ENCODE measurements at regions not wholly inside any gene's neighbourhood (a gene's known extent, or its start where the extent isn't known, plus 50 kb on each side); places are given as distances from the start of the nearest gene placed in this dataset.
"Not testable (repeated sequence)": the region's sequence is repeated elsewhere in the genome, so short reads cannot be mapped to it uniquely, and the experiment has no call there.

DNA sequence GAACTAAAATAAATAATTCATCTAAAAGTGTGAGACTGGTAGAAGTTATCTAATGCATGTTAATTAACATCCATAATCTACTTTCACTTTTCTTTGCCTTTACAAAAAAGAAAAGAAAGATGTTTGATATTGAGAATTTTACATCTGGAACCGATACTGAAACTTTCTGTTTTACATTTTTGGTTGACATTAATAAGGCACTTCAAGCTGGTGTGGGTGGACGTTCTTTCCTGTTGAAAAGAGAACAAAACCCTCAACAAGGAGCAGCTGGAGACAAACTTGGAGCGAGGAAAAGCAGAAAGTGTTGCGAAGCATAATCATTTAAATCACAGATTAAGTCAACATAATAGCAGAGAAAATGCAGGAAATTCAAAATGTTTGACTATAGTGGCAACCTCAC lies 575.2 kb upstream of the ADGRB3 start:
- DNase-seq (ENCODE audit: low spot score): no peak

DNA sequence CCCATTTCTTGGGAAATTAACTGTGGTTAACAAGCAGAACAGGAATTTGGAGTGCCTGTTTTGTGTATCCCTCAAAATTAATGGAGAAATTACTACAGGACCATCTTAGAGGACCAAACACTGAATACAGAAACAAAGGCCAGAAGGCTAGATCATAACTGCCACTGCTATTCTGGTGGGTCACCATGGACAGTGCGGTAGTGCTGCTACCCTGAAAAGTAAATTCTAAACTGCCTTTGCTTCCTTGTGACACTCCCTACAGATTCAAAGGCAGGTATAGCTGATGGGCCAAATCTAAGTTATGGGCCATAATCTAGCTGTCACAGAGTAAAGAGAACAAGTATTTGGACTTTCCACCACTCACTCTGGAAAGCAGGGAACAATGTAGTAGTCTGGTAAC lies 575.8 kb upstream of the ADGRB3 start:
- DNase-seq (ENCODE audit: low spot score): no peak

DNA sequence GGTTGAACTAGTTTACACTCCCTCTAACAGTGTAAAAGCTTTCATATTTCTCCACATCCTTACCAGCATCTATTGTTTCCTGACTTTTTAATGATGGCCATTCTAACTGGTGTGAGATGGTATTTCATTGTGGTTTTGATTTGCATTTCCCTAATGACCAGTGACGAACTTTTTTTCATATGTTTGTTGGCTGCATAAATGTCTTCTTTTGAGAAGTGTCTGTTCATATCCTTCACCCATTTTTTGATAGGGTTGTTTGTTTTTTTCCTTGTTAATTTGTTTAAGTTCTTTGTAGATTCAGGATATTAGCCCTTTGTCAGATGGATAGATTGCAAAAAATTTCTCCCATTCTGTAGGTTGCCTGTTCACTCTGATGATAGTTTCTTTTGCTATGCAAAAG lies 578.5 kb upstream of the ADGRB3 start:
- DNase-seq (ENCODE audit: low spot score): not testable (repeated sequence)

DNA sequence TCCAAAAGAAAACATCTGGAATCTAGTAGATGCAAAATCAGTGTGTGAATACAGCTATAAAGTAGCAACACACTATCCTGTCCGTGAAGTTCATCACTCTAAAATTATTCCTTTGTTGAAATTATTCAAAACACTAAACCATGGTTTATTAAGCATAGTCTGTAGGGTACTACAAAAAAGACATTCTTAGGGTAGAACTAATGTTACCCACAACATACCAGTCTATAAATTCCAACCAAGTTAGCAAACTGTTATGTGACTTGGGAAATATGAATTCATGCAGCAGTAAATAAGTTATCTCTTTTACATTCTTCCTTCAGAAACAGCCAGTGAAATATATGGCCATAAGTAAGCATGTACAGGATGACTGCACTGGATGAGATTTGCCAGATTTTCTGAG lies 580.3 kb upstream of the ADGRB3 start:
- no peak for DNase-seq (ENCODE audit: low spot score)

DNA sequence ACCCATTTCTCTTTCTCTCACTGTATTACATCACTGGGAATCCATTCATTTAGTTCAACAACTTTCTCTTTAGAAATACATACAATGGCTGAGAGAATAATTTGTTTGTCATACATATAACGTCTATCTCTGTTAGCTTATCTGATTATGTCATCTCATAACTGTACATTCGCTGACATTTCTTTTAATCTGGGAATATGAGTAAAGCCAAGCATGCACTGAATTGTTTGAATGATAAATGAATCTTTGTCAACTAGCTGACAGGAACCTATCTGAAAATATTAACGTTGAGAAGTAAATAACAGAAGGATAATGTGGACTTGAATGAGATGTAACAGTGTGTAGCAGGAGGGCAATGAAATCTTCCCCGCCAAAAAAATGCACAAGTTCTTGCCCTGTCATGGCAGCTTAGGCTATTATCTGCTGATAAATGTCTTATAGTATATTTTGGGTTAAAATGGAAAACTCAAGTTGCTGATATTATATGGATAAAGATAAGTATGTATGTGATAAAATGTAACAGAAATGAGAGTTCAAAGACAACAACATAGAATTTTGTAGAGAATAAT lies 581.2 kb upstream of the ADGRB3 start:
- no peak for DNase-seq (ENCODE audit: low spot score)

DNA sequence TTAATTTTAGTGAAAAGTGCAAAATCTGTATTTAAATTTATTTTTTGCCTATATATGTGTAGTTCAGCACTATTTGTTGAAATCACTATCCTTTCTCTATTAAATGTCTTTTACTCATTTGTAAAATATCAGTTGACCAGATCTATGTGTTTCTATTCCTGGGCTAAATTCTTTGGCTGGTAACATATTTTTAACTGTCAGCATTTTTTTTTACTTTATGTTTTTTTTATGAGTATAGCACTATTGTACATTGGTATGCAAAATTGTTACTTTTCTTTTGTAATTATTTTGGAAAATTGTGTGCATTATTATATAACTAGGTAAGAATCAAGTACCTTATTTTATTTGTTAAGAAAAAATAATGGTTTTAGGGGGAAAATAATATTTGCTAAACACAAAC lies 582.8 kb upstream of the ADGRB3 start:
- DNase-seq (ENCODE audit: low spot score): no peak

DNA sequence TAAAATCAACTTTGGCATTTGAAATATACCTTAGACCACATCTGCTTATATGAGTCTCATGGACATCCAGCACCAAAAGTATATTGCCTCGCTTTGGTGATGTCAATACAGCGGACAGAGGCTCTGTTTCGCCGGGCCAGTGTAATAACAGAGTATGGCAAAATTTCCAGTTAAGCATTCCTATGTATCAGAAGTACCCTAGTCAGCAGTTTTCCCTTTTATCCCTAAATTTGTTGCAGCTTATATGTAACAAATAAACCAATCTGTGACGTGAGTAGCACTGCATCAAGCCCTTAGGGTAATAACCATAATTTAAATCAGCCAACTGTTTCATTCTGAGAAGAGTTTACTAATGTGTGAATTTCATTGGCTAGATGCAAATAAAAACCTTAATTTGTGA lies 585.5 kb upstream of the ADGRB3 start:
- no peak for DNase-seq (ENCODE audit: low spot score)

DNA sequence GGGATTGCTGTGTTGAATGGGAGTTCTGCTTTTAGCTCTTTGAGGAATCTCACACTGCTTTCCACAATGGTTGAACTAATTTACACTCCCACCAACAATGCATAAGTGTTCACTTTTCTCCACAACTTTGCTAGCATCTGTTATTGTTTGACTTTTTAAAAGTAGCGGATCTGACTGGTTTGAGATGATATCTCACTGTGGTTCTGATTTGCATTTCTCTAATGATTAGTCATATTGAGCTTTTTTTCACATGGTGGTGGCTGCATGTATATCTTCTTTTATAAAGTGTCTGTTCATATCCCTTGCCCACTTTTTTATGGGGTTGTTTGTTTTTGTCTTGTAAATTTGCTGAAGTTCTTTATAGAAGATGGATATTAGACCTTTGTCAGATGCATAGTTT lies 588.3 kb upstream of the ADGRB3 start:
- DNase-seq (ENCODE audit: low spot score): no peak

DNA sequence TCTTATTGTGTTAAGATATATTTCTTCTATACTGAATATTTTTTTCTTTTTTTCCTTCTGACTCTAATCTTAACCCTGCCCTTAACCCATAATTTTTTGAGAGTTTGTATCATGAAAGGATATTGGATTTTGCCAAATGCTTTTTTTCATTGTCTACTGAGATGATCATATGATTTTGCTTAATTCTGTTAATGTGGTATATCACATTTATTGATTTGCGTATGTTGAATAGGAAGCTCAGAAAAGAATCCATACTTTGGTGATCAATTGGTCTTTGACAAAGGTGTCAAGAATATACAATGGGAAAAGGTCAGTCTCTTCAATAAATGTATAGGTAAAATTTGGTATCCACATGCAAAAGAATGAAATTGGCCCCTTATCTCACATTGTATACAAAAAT lies 588.8 kb upstream of the ADGRB3 start:
- DNase-seq (ENCODE audit: low spot score): no peak

DNA sequence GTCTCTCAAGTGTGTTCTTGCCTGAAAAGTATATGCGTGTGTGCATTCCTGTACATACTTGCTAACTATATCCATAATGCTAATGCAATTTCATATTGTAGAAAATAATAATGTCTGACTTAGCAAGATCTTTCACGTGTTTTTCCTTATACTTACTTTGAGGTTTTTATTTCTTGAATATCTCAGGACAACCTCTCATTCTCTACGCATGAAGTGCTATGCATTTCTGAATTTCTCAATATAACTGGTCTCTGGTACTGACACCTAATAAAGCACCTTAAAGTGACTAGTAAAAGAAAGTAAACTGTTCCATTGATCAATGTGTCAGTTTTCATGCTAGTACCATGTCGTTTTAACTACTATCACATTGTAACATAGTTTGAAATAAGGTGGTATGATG lies 589.9 kb upstream of the ADGRB3 start:
- no peak for DNase-seq (ENCODE audit: low spot score)

DNA sequence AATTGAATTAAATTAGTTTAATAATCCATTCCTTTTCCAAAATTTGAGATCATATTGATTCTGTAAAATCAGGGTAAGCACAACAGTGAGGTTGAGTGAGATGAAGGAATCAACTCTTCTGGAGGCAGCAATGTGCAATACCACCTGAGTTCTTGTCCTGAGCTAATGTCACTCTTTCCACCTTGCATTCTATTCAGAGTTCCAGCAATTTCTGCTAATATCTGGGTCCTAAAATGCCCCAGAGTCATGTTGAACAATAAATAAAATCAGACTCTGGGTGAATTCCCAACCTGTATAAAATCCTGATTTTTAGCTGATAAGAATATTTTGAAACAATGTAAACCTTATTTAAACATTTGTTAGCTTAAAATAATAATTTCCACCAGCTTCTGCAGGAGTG lies 590.8 kb upstream of the ADGRB3 start:
- no peak for DNase-seq (ENCODE audit: low spot score)

DNA sequence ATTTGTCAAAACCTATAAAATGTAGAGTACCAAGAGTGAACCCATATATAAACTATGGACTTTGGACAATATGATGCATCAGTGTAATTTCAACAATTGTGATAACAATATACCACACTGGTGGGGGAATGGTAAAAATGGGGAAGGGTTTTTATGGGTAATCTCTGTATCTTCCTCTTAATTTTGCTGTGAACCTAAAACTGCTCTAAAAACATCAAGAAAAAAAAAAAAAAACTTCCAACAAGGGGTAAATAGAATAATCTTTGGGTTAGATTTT lies 592.0 kb upstream of the ADGRB3 start:
- DNase-seq (ENCODE audit: low spot score): no peak

DNA sequence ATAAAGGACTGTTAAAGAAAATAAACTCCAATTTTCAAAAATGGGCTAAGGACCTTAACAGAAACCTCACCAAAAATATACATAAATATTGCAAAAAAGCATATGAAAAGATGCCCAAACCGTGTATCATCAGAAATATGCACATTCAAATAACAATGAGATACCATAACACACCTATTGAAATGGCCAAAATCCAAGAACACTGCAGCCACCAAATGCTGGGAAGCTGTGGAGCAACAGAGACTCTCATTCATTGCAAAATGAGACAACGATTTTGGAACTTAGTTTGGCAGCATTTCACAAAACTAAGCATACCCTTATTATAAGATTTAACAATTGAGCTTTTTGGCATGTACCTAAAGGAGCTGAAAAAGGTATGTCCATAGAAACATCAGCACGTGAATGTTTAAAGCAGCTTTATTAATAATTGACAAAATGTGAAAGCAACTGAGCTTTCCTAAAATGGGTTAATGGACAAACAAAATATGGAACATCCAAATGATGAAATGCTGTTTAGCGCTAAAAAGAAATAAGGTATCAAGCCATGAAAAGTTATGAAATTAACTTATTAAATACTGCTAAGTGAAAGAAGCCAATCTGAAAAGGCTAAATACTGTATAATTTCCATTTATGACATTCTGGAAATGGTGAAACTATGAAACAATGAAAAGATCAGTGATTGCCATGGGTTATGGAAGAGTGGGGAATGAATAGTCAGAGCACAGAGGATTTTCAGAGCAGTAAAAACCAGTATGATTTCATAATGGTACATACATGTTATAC lies 592.6 kb upstream of the ADGRB3 start:
- DNase-seq (ENCODE audit: low spot score): no peak

DNA sequence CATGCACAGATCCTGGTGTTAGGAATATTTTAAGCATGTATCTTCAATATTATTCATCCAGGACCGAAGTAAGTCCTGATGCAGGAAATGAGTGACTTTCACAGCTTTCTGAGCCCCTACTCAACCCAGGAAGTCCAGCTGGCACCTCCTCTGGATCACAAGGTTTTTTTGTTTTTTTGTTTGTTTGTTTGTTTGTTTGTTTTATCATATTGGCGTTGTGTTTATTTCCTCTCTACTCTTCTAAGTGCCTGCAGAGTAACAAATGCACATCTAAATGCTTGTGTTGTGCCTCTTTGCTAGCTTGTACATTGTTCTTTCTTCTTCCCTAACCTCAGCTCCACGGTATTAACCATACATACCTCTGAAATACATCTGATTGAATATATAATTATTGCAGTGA lies 594.3 kb upstream of the ADGRB3 start:
- DNase-seq (ENCODE audit: low spot score): no peak

DNA sequence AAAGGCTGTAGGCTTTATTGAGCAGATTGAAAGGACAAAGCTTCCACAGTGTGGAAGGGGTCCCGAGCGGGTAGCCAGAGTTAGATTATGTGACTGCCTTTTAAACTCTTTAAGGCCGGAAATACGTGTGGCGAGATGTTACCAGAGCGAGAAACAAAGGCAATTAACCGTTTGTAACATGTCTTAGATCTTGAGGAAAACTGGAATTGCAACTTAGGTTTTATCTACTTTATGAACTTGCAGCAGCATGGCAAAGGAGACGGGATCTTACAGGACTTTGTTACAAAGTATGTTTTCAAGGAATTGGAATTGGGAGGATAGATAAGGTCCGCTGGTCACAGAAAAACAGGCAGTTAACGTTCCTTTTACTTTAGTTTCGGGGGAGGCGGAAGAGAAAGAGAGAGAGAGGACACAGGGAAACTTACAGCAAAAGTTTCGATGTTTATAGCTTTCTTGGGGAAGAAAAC lies 594.7 kb upstream of the ADGRB3 start:
- no peak for DNase-seq (ENCODE audit: low spot score)

DNA sequence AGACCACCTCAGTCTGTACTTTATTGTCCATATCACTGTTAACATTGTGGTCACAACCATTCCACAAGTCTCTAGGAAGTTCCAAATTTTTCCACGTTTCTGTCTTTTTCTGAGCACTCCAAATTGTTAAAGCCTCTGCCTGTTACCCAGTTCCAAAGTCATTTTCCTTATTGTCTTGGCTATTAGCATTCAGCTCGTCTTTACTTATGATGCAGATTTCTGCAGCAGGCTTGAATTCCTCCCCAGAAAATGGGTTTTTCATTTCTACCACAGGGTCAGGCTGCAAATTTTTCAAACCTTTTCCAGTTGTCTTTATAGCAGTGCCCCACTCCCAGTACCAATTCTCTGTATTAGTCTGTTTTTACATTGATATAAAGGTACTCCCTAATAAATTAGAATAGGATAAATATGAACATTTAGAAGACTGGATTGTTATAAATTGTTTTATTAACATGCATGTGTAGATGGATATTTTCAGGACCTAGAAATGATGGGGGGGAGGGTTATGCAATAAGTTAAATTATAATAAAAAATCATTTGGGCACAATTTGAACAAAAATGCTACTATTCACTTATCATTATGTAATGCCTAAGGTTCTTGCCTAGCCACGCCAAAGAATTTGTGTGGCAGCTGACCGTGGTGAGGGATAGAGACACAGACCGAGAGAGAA lies 595.3 kb upstream of the ADGRB3 start:
- DNase-seq (ENCODE audit: low spot score): no peak

DNA sequence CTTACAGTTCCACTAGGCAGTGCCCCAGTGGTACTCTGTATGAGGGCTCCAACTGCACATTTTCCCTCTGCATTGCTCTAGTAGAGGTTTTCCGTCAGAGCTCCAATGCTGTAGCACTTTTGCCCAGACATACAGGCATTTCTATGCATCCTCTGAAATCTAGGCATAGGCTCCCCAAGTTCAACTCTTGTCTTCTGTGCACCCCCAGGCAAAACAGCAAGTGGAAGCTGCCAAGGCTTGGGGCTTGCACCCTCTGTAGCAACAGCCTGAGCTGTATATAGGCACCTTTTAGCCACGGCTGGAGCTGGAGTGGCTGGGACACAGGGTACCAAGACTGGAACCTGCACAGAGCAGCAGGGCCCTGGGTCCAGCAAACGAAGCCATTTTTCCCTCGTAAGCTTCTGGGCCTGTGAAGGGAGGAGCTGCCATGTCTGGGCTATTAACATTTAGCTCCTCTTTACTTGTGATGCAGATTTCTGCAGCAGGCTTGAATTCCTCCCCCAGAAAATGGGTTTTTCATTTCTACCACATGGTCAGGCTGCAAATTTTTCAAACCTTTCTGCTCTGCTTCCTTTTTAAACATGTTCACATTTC lies 596.2 kb upstream of the ADGRB3 start:
- no peak for DNase-seq (ENCODE audit: low spot score)

DNA sequence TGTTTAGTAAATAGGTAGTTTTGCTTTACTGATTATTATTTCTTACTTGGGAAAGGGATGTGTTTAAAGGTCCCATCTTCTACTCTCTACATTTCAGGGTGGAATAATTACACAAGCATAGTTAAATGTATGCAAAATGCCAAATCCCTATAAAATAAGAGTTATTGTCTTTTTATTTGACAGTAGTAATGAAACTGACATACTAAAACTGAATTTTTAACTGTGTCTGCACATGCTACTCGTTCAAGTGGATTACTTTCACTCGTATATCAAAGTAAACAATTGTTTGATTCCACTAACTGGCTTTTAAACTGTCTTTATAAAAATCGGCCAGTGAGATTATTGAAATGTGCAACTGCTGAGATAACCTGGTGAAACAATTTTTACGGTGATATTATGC lies 602.9 kb upstream of the ADGRB3 start:
- DNase-seq (ENCODE audit: low spot score): no peak

DNA sequence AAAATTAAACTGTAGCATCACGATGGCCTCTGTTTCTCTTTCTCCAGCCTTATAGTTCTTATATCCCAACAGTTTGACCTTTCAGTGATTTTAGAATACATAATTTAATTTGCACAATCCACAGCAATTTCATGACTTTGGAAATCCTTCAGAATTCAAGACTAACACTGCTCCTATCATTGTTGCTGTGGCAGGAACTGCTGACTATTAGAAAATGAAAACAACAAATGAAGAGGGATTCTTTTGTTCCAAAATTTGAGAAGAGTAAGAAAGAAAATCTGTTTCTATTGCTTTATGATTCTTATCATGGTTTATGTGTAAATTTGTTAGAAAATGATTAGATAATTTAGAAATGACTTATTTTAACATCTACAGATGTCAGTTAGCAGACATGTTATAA lies 604.0 kb upstream of the ADGRB3 start:
- DNase-seq (ENCODE audit: low spot score): no peak

DNA sequence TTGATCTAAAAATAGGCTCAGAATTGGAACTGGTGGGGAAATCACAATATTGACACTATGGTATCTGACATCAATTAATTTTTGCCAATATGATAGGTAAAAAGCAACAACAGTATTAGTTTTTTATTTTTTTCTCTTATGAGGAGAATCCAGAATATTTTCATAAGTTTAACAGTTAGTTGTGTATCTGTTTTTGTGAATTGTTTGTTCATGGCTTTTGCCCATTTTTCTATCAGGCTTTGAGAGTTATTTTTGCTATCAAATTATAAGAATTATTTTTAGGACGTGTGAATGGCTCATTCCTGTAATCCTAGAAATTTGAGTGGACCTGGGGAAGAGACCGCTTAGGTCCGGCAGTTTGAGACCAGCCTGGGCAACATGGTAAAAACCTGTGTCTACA lies 608.6 kb upstream of the ADGRB3 start:
- no peak for DNase-seq (ENCODE audit: low spot score)

DNA sequence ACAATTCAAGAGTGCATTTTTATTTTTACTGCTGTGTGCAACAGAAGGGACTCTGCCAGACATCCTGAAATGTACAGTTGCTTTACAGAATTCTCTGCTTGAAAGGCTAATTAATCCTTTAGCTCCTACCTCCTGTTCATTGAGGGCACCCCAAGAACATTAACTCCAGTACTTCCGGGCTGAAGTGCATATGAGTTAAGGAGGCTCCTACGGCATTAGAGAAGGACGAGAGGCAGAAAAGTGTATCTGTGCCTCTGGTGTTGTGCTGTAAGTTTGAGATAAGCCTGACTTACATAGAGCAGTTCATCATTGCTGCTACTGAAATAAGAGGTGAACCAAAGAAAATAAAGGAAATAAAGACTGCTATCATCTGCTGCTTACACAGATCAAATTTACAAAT lies 609.3 kb upstream of the ADGRB3 start:
- no peak for DNase-seq (ENCODE audit: low spot score)

DNA sequence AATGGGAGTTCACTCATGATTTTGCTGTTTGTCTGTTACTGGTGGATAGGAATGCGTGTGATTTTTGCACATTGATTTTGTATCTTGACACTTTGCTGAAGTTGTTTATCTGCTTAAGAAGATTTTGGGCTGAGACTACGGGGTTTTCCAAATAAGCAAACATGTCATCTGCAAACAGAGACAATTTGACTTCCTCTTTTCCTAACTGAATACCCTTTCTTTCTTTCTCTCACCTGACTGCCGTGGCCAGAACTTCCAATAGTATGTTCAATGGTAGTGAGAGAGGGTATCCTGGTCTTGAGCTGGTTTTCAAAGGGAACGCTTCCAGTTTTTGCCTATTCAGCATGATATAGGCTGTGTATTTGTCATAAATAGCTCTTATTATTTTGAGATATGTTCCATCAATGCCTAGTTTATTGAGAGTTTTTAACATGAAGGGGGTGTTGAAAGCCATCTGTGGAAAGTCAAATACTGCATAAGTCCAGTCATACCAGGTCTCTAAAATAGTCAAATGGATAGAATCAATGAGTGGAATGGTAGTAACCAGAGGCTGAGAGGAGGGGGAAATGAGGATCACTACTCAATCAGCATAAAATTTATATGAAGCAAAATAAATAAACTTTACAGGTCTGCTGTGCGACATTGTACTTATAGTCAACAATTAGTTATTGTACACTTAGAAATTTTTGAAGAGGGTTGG lies 610.4 kb upstream of the ADGRB3 start:
- DNase-seq (ENCODE audit: low spot score): no peak

DNA sequence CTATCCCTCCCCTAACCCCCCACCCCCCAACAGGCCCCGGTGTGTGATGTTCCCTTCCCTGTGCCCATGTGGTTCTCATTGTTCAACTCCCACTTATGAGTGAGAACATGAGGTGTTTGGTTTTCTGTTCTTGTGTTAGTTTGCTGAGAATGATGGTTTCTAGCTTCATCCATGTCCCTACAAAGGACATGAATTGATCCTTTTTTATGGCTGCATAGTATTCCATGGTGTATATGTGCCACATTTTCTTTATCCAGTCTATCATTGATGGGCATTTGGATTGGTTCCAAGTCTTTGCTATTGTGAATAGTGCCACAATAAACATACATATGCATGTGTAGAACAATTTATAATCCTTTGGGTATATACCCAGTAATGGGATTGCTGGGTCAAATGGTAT lies 612.1 kb upstream of the ADGRB3 start:
- DNase-seq (ENCODE audit: low spot score): not testable (repeated sequence)

Data from H4 (cell line).